AG10803 (cell line): ENCODE measurements at regions not wholly inside any gene's neighbourhood (a gene's known extent, or its start where the extent isn't known, plus 50 kb on each side); places are given as distances from the start of the nearest gene placed in this dataset.

Source experiments
- DNase-seq: peaks from one replicate; pipeline ENCODE4 v3.0.0; 2010; ENCODE audit warnings: low read depth
- H3K4me3 ChIP-seq: 2 replicates; pipeline ENCODE4 v1.5.1; 2011; ENCODE audit warnings: mild to moderate bottlenecking, low read length, control low read depth
- CTCF ChIP-seq: conservative IDR thresholded peaks from 2 replicates; pipeline ENCODE4 v1.5.1; 2011; ENCODE audit warnings: mild to moderate bottlenecking, low read length, control low read depth, inconsistent platforms

DNA sequence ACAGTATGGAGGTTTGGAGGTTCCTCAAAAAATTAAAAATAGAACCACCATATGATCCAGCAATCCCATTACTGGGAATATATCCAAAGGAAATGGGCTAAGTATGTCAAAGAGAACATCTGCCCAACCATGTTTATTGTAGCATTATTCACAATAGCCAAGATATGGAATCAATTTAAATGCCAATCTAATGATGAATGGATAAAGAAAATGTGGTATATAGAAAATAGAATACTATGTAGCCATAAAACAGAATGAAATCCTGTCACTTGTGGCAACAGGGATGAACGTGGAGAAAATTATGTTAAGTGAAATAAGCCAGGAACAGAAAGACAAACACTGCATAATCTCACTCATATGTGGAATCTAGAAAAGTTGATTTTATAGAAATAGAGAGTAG lies 201.7 kb upstream of the AJAP1 start:
- no peak overlapping the region for H3K4me3 ChIP-seq
- no peak for TF ChIP-seq CTCF
- no peak for DNase-seq

DNA sequence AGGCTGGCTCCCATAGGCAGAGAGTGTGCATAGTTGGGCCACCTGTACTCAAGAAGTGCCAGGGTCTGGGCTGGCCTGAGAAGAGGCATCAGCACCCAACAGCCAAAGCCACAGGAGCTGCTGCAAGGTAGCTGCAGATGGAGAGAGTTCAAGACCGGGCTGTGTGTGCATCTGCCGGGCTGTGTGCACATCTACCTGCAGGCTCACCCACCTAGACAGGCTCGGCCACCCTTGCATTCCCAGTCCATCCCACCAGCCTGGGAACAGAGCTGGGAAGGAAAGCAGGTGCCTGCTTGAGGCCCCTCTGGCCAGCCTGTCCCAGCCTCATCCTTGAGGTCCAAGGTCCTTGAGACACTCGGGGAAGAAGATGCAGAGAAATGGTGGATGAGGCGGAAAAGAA lies 194.4 kb upstream of the AJAP1 start:
- H3K4me3 ChIP-seq = no peak overlapping the region
- no peak for DNase-seq
- no peak for TF ChIP-seq CTCF

DNA sequence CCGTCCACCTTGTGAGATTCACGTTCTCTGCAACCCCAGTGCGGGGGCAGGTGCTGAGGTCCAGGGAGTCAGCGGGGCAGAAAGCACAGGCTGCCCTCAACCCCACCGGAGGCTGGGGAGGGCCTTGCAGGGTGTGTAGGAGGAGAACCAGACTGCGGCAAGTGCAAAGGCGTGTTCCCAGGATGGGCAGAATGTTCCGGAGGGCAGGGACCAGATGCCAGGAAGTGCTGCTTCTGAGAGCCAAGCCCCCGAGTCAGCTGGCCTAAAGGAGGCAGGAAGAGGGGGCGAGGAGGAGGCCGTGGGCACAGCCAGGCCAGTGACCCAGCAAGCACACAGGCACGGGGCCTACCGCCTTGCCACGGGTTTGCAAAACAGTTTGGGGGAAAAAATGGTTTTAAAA lies 193.8 kb upstream of the AJAP1 start:
- no peak overlapping the region for H3K4me3 ChIP-seq
- DNase-seq = no peak
- TF ChIP-seq CTCF = no peak

- TF ChIP-seq CTCF = no peak
- no peak for DNase-seq
- no peak overlapping the region for H3K4me3 ChIP-seq
These were observed 192.6 kb upstream of the AJAP1 start for GRCh38 chr1:4461726-4462290.

DNA sequence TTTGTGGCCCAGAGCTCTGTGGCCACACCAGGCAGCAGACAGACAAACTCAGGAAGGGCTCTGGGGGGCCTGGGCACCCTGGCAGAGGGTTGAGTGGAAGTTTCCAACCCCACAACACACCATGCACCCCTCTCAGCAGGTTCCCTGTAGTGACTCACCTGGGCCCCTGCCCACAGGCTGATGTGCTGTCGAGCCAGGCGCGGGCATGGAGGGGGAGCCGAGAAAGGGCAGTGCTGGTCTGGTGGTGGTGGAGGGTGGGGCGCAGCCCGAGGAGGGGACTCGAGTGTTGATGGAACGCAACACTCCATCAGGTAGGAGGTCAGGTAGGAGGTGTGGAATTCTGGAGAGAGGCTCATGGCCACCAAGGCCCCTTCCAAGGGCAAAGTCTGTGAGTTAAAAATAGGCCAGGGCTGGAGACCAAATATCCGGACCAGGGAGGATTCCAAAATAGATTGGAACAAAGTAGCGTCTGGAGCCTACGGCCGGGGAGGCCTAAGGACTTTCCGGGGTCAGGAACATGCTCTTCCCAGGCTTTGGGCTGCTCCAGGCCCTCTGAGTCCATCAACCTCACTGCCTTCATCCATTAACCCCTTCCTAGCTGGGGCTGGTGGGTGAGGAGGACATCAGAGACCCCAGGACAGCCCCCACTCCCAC lies 191.5 kb upstream of the AJAP1 start:
- no peak overlapping the region for H3K4me3 ChIP-seq
- no peak for DNase-seq
- TF ChIP-seq CTCF = no peak

DNA sequence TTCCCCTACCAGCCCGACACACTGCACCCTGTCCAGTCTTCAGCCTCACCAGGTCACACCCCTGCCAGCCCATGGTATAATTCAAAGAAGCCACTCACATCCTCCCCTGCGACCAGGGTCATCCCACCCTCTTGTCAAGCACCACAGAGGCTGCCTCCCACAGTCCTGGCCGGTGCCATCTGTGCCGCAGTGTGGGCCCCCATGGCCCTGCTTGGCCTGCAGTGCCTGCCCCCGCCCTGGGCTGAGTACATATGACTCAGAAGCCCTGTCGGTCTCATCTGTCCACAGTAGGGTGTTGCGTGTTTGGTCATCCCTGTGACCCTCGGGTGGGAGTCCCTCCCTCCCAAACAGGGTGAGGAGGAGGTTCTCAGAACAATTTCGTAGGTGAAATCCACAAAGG lies 190.8 kb upstream of the AJAP1 start:
- no peak for TF ChIP-seq CTCF
- no peak overlapping the region for H3K4me3 ChIP-seq
- no peak for DNase-seq

- H3K4me3 ChIP-seq = no peak overlapping the region
- no peak for TF ChIP-seq CTCF
- DNase-seq = no peak
These were observed 189.9 kb upstream of the AJAP1 start for GRCh38 chr1:4464478-4464877.
